ENCODE measurements at regions not wholly inside any gene's neighbourhood (a gene's known extent, or its start where the extent isn't known, plus 50 kb on each side); places are given as distances from the start of the nearest gene placed in this dataset.
A peak's percentile ranks its signal among the peaks of the same experiment; 100 is the strongest.
"Not testable (repeated sequence)": the region's sequence is repeated elsewhere in the genome, so short reads cannot be mapped to it uniquely, and the experiment has no call there.

GRCh38 chr6:132021552-132022375 lies 70.6 kb upstream of the CCN2 start:
- peak overlapping the region; percentile 79 for H3K27ac ChIP-seq
- H3K36me3 ChIP-seq (replicated peaks; ENCODE audit: insufficient read depth, low read depth) = no peaks in the 10 kb centered on the region
- H3K4me1 ChIP-seq (ENCODE audit: insufficient read depth) = peaks cover 22% of the 10 kb centered on the region
- no peak overlapping the region for H3K4me3 ChIP-seq
- no peak for DNase-seq (ENCODE audit: low spot score)
- no peak for TF ChIP-seq CTCF (IDR thresholded peaks at IDR 0.05; ENCODE audit: poor library complexity)
- H2AFZ ChIP-seq = no peak overlapping the region
- H3K9me2 ChIP-seq (replicated peaks; ENCODE audit: insufficient read depth) = no peaks in the 10 kb centered on the region
- whole genome bisulfite sequencing (ENCODE audit: low lambda C conversion rate, missing lambda C conversion rate) = 92% methylated on average over 4 of the region's 4 CpGs
- H3K4me2 ChIP-seq = peak overlapping the region; percentile 6
- H3K27me3 ChIP-seq = no peaks in the 10 kb centered on the region
- no peaks in the 10 kb centered on the region for H3K9me3 ChIP-seq (ENCODE audit: low read depth)
- H4K20me1 ChIP-seq (ENCODE audit: insufficient read depth, poor library complexity, severe bottlenecking) = no peaks in the 10 kb centered on the region
- no peaks in the 10 kb centered on the region for H3K79me2 ChIP-seq

- not testable (repeated sequence) for H3K4me3 ChIP-seq; H3K36me3 ChIP-seq (replicated peaks; ENCODE audit: insufficient read depth, low read depth); H3K27me3 ChIP-seq; H3K4me2 ChIP-seq; H3K79me2 ChIP-seq; H3K9me2 ChIP-seq (replicated peaks; ENCODE audit: insufficient read depth); H2AFZ ChIP-seq; H3K9me3 ChIP-seq (ENCODE audit: low read depth); H4K20me1 ChIP-seq (ENCODE audit: insufficient read depth, poor library complexity, severe bottlenecking); DNase-seq (ENCODE audit: low spot score)
- Histone ChIP-seq H3K4me1 (ENCODE audit: insufficient read depth) (peaks cover 22% of the 10 kb centered on the region), H3K27ac (peak overlapping the region; percentile 79)
- 99% methylated on average over 4 of the region's 4 CpGs for WGBS (ENCODE audit: low lambda C conversion rate, missing lambda C conversion rate)
These were observed 69.7 kb upstream of the CCN2 start for GRCh38 chr6:132020918-132021317.

GRCh38 chr6:132020138-132020581 lies 69.0 kb upstream of the CCN2 start:
- Histone ChIP-seq H3K36me3 (replicated peaks; ENCODE audit: insufficient read depth, low read depth) (no peaks in the 10 kb centered on the region), H3K4me2 (no peak overlapping the region), H3K4me3 (no peak overlapping the region), H3K27me3 (no peaks in the 10 kb centered on the region), H3K4me1 (ENCODE audit: insufficient read depth) (peaks cover 22% of the 10 kb centered on the region), H3K79me2 (no peaks in the 10 kb centered on the region), H3K9me2 (replicated peaks; ENCODE audit: insufficient read depth) (no peaks in the 10 kb centered on the region), H3K9me3 (ENCODE audit: low read depth) (no peaks in the 10 kb centered on the region), H2AFZ (peak overlapping the region; percentile 30), H4K20me1 (ENCODE audit: insufficient read depth, poor library complexity, severe bottlenecking) (no peaks in the 10 kb centered on the region), H3K27ac (peak overlapping the region; percentile 79)
- TF ChIP-seq EZH2 (IDR thresholded peaks at IDR 0.05; ENCODE audit: borderline replicate concordance) = no peak
- no peak for TF ChIP-seq CTCF (IDR thresholded peaks at IDR 0.05; ENCODE audit: poor library complexity)
- TF ChIP-seq EZH2phosphoT487 (IDR thresholded peaks at IDR 0.05; ENCODE audit: low read depth, severe bottlenecking, unreplicated experiment) = no peak
- WGBS (ENCODE audit: low lambda C conversion rate, missing lambda C conversion rate) = 73% methylated on average over 6 of the region's 6 CpGs
- DNase-seq (ENCODE audit: low spot score) = peak; percentile 25

GRCh38 chr6:132019586-132019985 lies 68.4 kb upstream of the CCN2 start:
- H3K9me3 ChIP-seq (ENCODE audit: low read depth) = no peaks in the 10 kb centered on the region
- no peaks in the 10 kb centered on the region for H3K79me2 ChIP-seq
- no peak overlapping the region for H3K4me2 ChIP-seq
- H3K27ac ChIP-seq = peak overlapping the region; percentile 79
- peak overlapping the region; percentile 30 for H2AFZ ChIP-seq
- whole genome bisulfite sequencing (ENCODE audit: low lambda C conversion rate, missing lambda C conversion rate) = 81% methylated on average over 1 of the region's 1 CpG
- no peaks in the 10 kb centered on the region for H3K9me2 ChIP-seq (replicated peaks; ENCODE audit: insufficient read depth)
- peaks cover 22% of the 10 kb centered on the region for H3K4me1 ChIP-seq (ENCODE audit: insufficient read depth)
- H3K4me3 ChIP-seq = no peak overlapping the region
- no peaks in the 10 kb centered on the region for H3K36me3 ChIP-seq (replicated peaks; ENCODE audit: insufficient read depth, low read depth)
- no peaks in the 10 kb centered on the region for H4K20me1 ChIP-seq (ENCODE audit: insufficient read depth, poor library complexity, severe bottlenecking)
- no peak for DNase-seq (ENCODE audit: low spot score)
- H3K27me3 ChIP-seq = no peaks in the 10 kb centered on the region
- TF ChIP-seq EZH2phosphoT487 (IDR thresholded peaks at IDR 0.05; ENCODE audit: low read depth, severe bottlenecking, unreplicated experiment) = no peak
- TF ChIP-seq EZH2 (IDR thresholded peaks at IDR 0.05; ENCODE audit: borderline replicate concordance) = no peak
- TF ChIP-seq CTCF (IDR thresholded peaks at IDR 0.05; ENCODE audit: poor library complexity) = no peak
